DND-41 (cell line): ENCODE measurements at regions not wholly inside any gene's neighbourhood (a gene's known extent, or its start where the extent isn't known, plus 50 kb on each side); places are given as distances from the start of the nearest gene placed in this dataset.

Experiments
- CTCF ChIP-seq: IDR thresholded peaks from 2 replicates; pipeline ENCODE4 v1.5.1; 2012; ENCODE audit warnings: borderline replicate concordance, low read length, moderate library complexity, mild to moderate bottlenecking; ENCODE audit not compliant: poor library complexity, severe bottlenecking; ENCODE audit errors: extremely low read depth
- EZH2 ChIP-seq: IDR thresholded peaks from 3 replicates; pipeline ENCODE4 v1.6.1; 2012; ENCODE audit warnings: borderline replicate concordance, low read depth, mild to moderate bottlenecking, moderate library complexity, low read length, inconsistent platforms; ENCODE audit not compliant: severe bottlenecking

DNA sequence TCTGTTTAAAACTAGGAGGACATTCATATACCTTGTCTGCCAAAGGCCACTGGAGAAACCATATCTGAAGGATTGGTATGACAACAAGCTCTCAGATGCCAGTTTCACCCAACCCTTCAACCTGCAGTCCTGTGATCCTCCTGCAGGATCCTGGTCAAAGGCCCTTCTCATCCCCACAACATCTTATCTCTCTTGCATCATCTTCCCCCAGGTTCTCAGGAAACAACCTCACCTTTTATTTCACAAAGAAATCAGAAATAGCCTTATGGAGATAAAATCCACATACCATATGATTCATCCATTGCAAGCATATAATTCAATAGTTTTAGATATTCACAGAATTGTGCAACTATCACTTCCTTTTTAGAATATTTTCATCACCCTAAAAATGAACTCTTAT is 104.0 kb upstream of the DSCAM start:
- TF ChIP-seq CTCF = no peak
- TF ChIP-seq EZH2 = no peak
